ENCODE measurements at regions not wholly inside any gene's neighbourhood (a gene's known extent, or its start where the extent isn't known, plus 50 kb on each side); places are given as distances from the start of the nearest gene placed in this dataset.
A peak's percentile ranks its signal among the peaks of the same experiment; 100 is the strongest.

- no peak for DNase-seq (ENCODE audit: low spot score)
Measured at GRCh38 chr4:162640152-162640551, 476.4 kb upstream of the FSTL5 start.

DNA sequence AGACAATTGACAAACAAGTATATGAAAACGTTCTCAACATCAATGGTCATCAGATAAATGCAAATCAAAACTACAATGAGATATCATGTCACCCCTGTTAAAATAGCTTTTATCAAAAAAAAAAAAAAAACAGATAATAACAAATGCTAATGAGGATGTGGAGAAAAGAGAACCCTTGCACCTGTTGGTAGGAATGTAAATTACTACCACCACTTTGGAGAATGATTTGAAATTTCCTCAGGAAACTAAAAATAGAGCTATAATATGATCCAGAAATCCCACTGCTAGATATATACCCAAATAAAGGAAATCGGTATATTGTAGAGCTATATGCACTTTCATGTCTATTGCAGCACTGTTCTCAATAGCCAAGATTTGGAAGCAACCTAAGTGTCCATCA, 470.6 kb upstream of the FSTL5 start:
- DNase-seq (ENCODE audit: low spot score) = no peak

GRCh38 chr4:162622664-162623063, 458.9 kb upstream of the FSTL5 start:
- no peak for DNase-seq (ENCODE audit: low spot score)

DNA sequence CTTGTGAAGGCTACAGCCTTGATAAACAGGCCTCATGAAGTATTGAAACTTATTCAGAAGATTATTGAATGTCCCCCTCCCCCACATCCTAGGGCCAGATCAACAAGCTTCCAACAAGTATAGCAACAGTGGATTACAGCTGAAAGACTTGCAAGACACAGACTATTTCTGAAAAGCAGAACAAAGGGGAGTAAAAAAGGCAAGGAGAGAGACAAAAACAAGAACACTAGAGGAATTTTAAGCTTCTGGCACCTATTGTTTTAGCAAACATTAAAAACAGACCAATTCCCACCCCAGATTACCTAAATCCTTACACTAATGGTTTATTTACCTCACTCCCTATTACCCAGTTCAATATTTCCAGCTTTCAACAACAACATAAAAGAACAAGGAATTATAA, 446.3 kb upstream of the FSTL5 start:
- no peak for DNase-seq (ENCODE audit: low spot score)

DNA sequence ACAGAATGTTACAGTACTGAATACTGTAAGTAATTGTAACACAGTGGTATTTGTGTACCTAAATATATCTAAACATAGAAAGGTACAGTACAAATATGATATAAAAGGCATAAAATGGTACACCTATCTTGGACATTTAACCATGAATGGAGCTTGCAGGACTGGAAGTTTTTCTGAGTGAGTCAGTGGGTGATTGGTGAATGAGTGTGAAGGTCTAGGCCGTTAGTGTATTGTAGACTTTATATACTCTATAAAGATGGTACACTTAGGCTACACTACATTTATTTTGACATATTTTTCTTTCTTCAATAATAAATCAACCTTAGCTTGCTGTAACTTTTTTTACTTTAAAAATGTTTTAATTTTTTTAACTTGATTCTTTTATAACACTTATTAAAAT, 422.5 kb upstream of the FSTL5 start:
- no peak for DNase-seq (ENCODE audit: low spot score)

DNA sequence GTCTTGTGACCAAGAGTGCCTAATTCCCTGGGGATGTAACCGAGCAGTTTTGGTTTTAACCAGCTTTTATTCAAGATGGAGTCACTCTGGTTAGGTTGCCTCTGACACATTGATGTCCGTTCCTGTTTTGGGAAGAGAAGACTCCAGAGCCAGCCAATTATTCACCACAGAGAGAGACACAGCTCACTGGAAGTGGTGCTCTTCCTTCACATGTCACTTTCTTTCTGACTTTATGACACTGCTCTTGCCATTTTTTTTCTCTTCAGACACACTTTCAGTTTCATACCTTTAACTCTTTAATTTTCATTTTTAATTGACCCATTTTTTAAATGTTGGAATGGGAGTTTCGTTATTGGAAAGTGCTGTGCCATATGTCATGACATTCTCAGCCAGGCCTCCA, 418.4 kb upstream of the FSTL5 start:
- no peak for DNase-seq (ENCODE audit: low spot score)

GRCh38 chr4:162565730-162566129, 401.9 kb upstream of the FSTL5 start:
- DNase-seq (ENCODE audit: low spot score) = no peak

DNA sequence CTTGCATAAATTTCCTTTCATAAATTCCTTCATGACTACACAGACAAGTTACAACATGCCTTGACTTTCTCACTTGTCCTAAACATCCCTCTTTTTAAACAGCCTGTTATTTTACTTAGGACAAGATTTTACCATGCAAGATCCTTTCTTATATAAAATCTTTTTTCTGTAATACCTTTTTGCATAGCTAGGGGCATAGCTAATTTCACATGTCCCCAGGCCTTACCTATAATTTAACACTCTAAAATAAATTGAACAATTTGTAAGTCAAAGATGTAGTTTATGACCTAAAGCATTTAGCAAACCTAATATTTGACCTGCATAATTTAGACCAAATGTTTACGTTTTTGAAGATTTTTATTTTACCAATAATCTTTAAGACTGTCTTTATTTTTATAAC, 396.3 kb upstream of the FSTL5 start:
- no peak for DNase-seq (ENCODE audit: low spot score)

GRCh38 chr4:162557516-162558106, 393.8 kb upstream of the FSTL5 start:
- DNase-seq (ENCODE audit: low spot score) = no peak

DNA sequence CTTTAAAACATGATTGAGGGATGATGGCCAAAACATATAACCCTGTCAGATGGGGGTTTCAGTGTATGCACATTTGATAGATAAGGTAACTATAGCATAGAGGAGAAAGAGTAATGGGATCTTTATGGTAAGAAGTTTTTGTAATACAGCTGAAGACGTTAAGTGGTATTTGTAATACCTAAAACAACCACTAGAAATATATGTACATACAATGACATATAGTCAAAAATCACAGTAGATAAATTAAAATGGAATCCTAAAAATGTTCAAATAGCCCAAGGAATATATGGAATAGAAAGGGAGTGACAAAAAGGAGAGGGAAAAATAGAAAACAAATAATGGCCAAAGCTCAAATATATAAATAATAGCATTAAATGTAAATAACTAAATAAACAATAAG, 371.3 kb upstream of the FSTL5 start:
- no peak for DNase-seq (ENCODE audit: low spot score)

DNA sequence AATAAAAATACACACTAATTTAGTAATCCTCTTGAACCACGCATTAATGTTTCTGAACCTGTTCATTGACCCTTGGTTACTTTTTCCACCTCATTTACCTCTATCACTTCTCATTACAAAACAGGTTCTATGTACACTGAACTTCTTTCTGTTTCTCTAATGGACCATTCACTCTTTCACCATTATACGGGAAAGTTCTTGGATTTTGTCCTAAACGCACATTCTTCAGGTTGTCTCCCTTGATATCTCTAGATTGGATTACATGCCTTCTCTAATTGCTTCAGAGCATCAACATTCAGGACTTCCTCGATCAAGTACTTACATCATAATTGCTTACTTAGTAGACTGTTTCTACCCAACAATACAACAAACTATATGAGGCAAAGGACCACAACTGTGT, 359.4 kb upstream of the FSTL5 start:
- DNase-seq (ENCODE audit: low spot score) = no peak

- DNase-seq (ENCODE audit: low spot score) = no peak
Measured at GRCh38 chr4:162522724-162523123, 358.9 kb upstream of the FSTL5 start.

- no peak for DNase-seq (ENCODE audit: low spot score)
Measured at GRCh38 chr4:162510937-162511336, 347.1 kb upstream of the FSTL5 start.

- no peak for DNase-seq (ENCODE audit: low spot score)
Measured at GRCh38 chr4:162510115-162510514, 346.3 kb upstream of the FSTL5 start.

- no peak for DNase-seq (ENCODE audit: low spot score)
Measured at GRCh38 chr4:162509333-162509732, 345.5 kb upstream of the FSTL5 start.

DNA sequence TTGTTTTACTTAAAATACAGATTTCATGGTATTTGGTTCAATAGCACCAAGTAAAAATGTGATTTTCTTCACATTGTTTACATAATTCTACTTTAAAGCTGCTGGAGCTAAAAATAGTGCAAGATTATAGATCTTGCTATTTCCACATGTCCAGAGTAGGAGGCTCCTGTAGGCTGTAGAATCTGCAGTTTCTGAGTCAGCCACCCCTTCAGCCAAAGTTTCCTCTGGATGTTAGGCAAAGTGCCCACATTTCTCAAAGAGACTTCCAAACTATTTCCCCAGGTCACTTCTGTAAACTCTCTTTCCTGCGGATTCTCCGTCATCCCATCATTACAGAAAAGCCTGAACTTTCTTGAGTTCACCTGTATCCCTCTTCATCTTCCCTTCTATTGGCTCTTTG, 342.5 kb upstream of the FSTL5 start:
- DNase-seq (ENCODE audit: low spot score) = no peak

GRCh38 chr4:162503868-162504267, 340.1 kb upstream of the FSTL5 start:
- DNase-seq (ENCODE audit: low spot score) = no peak

GRCh38 chr4:162502109-162502508, 338.3 kb upstream of the FSTL5 start:
- DNase-seq (ENCODE audit: low spot score) = no peak

GRCh38 chr4:162499478-162499877, 335.7 kb upstream of the FSTL5 start:
- DNase-seq (ENCODE audit: low spot score) = no peak

- DNase-seq (ENCODE audit: low spot score) = no peak
Measured at GRCh38 chr4:162498168-162498567, 334.4 kb upstream of the FSTL5 start.

GRCh38 chr4:162497564-162498167, 333.9 kb upstream of the FSTL5 start:
- DNase-seq (ENCODE audit: low spot score) = peak; percentile 53

DNA sequence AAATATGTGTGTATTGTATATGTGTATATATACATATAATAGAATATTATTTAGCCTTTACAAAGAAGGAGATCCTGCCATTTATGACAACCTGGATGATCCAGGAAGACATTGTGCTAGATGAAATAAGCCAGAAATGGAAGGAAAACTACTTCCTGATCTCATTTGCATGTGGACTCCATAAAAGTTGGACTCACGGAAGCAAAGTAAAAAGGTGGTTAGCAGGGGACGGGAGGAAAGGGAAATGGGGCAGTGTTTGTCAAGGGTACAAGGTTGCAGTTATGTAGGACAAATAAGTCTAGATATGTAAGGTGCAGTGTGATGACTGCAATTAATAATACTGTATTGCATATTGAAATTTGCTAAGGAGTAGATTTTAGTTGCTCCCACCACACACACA, 331.1 kb upstream of the FSTL5 start:
- DNase-seq (ENCODE audit: low spot score) = no peak

DNA sequence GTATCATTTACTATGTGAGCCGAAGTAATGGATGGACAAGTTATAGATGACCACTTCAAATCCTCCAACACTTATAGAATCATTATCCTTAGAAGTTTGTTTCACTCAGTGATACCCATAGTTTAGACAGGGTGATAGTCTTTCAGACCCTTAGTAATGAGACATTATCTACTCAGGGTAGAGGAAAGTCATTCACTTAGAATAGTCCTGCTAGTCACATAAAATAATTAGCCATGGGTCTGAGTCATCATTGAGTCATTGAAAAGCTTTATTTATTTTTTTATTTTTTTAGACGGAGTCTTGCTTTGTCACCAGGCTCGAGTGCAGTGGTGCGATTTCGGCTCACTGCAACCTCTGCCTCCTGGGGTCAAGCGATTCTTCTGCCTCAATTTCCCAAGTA, 321.7 kb upstream of the FSTL5 start:
- peak; percentile 85 for DNase-seq (ENCODE audit: low spot score)

DNA sequence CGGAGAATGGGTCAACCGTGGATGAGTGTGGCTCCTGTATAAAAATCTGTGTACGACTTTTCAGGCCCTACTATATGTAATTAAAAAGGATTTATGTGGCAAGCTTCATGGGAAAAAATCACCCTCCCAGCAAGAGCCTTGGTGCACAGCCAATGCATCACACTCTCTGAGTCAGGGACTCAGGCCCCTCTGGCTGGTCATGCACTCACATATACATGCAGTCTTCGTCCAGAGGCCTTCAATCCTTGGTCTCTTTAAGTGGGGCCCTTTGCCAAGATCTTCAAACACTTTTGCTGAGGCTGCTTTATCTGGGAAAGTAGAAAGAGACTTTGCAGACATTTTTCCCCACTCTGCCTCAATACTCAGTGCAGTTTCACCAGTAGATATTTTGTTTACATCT, 311.4 kb upstream of the FSTL5 start:
- DNase-seq (ENCODE audit: low spot score) = no peak

Measured in COLO829 (cell line).